Suprapubic skin (tissue), 3 donors: ENCODE measurements at regions not wholly inside any gene's neighbourhood (a gene's known extent, or its start where the extent isn't known, plus 50 kb on each side); places are given as distances from the start of the nearest gene placed in this dataset.

Experiments
- CTCF ChIP-seq, 2 donors: fragments of 200-600 bp in 1 of 2; fragments of 450-650 bp in 1 of 2; sonication (generic) in 1 of 2; IDR thresholded peaks; one replicate each; pipeline ENCODE4 v1.5.1; 2016 to 2019; ENCODE audit warnings: antibody characterized with exemption in 2 of 2, mild to moderate bottlenecking in 1 of 2, moderate library complexity in 1 of 2
- POLR2A ChIP-seq, 2 donors: fragments of 450-650 bp; IDR thresholded peaks; one replicate each; pipeline ENCODE4 v1.6.1; 2017; ENCODE audit warnings: antibody characterized with exemption in 2 of 2, mild to moderate bottlenecking in 2 of 2, moderate library complexity in 2 of 2

DNA sequence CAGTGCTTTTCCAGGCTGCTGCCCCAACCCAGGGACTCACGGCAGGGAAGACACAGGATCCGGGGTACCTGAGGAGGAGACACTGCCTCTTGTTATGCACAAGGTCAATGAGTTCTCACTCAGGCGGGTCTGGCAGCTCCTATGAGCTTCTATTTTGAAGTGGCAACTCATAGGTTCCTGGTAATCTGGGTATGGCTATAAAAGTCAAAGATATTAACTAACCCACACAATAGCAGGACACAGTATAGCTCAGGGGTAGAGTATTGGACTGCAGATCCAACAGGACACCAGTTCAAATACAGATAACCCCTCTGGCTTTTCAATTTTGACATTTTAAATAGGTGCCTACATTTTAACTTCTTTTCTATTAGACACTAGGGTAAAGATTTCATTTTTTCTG is 130.3 kb upstream of the ZNF746 start:
- no peak for TF ChIP-seq CTCF (IDR thresholded peaks at IDR 0.05)
- TF ChIP-seq POLR2A (IDR thresholded peaks at IDR 0.05): no peak
